ENCODE measurements at regions not wholly inside any gene's neighbourhood (a gene's known extent, or its start where the extent isn't known, plus 50 kb on each side); places are given as distances from the start of the nearest gene placed in this dataset.

DNA sequence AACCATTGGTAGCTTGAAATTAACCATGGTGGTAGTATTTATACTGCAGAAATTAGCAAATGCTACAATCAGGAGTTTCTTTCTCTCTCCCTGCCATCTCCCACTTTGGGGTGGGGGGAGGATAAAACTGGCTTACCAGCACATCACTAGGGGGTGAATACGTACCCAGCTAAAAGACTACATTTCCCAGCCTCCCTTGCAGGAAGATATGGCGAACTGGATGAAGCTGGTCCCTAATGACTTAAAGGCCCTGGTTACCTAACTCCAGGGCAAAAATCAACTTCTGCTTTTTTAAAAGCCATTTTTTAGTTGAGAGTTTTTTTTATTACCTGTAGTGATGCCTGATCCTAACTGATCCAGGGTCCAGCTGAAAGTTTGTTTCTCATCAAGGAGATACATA, 70.3 kb upstream of the RAB12 start:
- TF ChIP-seq, protein P1, sequence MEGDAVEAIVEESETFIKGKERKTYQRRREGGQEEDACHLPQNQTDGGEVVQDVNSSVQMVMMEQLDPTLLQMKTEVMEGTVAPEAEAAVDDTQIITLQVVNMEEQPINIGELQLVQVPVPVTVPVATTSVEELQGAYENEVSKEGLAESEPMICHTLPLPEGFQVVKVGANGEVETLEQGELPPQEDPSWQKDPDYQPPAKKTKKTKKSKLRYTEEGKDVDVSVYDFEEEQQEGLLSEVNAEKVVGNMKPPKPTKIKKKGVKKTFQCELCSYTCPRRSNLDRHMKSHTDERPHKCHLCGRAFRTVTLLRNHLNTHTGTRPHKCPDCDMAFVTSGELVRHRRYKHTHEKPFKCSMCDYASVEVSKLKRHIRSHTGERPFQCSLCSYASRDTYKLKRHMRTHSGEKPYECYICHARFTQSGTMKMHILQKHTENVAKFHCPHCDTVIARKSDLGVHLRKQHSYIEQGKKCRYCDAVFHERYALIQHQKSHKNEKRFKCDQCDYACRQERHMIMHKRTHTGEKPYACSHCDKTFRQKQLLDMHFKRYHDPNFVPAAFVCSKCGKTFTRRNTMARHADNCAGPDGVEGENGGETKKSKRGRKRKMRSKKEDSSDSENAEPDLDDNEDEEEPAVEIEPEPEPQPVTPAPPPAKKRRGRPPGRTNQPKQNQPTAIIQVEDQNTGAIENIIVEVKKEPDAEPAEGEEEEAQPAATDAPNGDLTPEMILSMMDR (IDR thresholded peaks at IDR 0.05; ENCODE audit: low read depth, low read length, missing input control), result no peak
- TF ChIP-seq YY1 (IDR thresholded peaks at IDR 0.05), result no peak
- TF ChIP-seq, protein P2, sequence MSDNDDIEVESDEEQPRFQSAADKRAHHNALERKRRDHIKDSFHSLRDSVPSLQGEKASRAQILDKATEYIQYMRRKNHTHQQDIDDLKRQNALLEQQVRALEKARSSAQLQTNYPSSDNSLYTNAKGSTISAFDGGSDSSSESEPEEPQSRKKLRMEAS (IDR thresholded peaks at IDR 0.05), result no peak
- TF ChIP-seq TAF1 (conservative IDR thresholded peaks at IDR 0.05), result no peak
- no peak for TF ChIP-seq RAD21 (IDR thresholded peaks at IDR 0.05)
- no peak for TF ChIP-seq GABPA (IDR thresholded peaks at IDR 0.05 in 1 of 2, conservative IDR thresholded peaks at IDR 0.05 in 1 of 2)

All from liver (tissue), 3 donors.